NCI-H2171 treated with DMSO at 0.1 percent for 48 hours (cell line): ENCODE measurements at regions not wholly inside any gene's neighbourhood (a gene's known extent, or its start where the extent isn't known, plus 50 kb on each side); places are given as distances from the start of the nearest gene placed in this dataset.

Source experiments
- DNase-seq: peaks from one replicate; lab custom pipeline; 2025; lab: John Stamatoyannopoulos, UW

GRCh38 chr1:105795741-105796140 lies 1260.7 kb upstream of the PRMT6 start:
- no peak for DNase-seq

GRCh38 chr1:105830571-105831146 lies 1225.8 kb upstream of the PRMT6 start:
- no peak for DNase-seq

DNA sequence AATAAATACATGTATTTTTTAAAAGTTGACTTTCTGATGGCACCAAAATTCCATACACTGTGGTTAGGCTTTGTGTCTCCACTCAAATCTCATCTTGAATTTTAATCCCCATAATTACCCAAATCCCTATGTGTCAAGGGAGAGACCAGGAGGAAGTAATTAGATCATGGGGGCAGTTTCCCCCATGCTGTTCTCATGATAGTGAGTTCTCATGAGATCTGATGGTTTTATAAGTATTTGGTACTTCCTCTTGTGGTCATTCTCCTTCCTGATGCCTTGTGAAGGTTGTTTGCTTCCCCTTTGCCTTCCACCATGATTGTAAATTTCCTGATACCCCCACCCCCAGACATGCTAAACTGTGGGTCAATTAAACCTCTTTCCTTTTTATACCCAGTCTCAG lies 1218.4 kb upstream of the PRMT6 start:
- DNase-seq: no peak

- no peak for DNase-seq
These were observed 1190.9 kb upstream of the PRMT6 start for GRCh38 chr1:105865546-105865945.

DNA sequence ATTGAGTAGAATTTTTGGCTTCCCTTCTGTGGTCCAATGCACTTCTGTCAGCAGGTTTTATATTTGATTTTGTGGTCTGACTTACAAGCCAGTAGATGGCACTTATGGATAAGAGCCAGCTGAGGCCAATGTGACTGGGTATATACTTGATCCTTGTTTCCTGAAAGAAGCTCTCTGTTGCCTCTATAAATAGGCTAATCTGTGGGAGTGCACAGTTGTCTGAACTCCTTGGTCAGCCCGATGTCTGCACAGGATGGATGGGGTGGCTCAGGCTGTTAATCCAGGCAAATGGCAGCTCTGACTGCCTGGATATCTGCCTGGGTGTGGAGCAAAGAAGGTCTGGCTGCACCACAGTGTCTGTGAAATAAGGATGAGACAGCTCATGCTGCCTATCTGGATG lies 1183.7 kb upstream of the PRMT6 start:
- peak; percentile 6 for DNase-seq

- DNase-seq: no peak
These were observed 1181.9 kb upstream of the PRMT6 start for GRCh38 chr1:105874621-105875020.

DNA sequence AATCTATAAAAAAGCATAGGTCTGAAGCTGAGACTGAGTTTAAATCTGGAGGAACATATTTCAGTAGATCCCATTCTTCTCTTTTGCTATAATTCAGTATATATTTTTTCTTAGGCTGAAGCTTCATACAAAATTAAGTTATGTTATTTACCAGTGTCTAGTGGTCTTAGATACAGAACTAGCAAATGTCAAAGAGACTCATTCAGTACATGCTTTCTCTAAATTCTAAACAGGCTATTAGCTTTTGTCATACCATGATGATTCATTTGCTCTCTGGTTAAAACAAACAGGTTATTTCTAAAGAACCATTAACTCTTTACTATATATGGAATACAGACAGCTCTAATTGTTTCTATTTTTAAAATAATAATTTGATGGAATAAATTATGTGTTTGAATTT lies 1170.2 kb upstream of the PRMT6 start:
- no peak for DNase-seq

GRCh38 chr1:105891308-105891707 lies 1165.2 kb upstream of the PRMT6 start:
- no peak for DNase-seq

GRCh38 chr1:105894006-105894405 lies 1162.5 kb upstream of the PRMT6 start:
- no peak for DNase-seq

DNA sequence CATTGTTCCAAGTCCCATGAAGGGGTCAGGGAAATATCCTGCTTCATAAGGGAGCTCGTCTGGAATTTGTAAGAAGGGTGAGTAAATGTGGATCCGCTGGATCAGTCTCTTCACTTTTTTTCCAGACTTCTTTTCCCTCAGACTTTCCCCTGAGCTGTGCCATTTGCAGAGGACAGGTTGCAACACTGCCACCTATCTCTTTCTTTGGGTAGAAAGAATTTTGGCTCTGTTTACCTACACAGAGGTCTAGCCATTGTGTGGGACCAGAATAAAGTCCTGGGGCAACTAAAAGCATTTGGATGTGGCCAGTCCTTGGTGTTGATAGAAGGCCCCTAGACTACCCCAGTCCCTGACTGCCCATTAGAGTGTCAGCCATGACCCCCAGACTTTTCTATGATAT lies 1146.7 kb upstream of the PRMT6 start:
- no peak for DNase-seq

GRCh38 chr1:105914403-105914802 lies 1142.1 kb upstream of the PRMT6 start:
- DNase-seq: no peak

- peak; percentile 74 for DNase-seq
These were observed 1121.7 kb upstream of the PRMT6 start for GRCh38 chr1:105934806-105935205.

- DNase-seq: no peak
These were observed 1091.6 kb upstream of the PRMT6 start for GRCh38 chr1:105964879-105965278.

- no peak for DNase-seq
These were observed 1059.0 kb upstream of the PRMT6 start for GRCh38 chr1:105997516-105997915.

DNA sequence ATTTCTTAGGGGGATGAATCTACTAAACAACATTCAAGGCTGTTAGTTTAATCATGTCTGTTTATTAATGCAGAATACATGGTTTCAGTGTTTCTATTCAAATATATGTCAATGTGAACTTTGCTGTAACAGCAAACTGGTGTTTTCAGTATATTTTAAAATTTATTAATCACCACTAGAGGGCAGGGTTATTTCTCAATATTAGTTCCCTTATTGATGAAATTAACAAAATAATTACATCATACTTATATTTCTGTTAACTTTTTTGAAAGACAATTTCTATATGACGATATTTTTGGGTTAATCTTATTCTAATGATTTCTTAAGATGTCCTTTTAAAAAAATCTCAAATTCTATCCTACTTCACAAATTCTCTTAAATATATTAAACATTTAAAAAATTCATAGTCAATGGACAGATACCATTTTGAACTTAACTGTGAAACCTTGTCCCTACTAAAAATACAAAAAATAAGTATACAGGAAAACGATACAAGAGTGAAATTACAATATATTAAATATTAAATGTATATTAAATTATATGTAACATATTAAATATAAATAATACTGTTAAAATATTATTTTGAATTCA lies 1034.1 kb upstream of the PRMT6 start:
- peak; percentile 14 for DNase-seq

- DNase-seq: no peak
These were observed 1028.6 kb upstream of the PRMT6 start for GRCh38 chr1:106027871-106028270.

GRCh38 chr1:106037526-106037925 lies 1018.9 kb upstream of the PRMT6 start:
- DNase-seq: no peak

GRCh38 chr1:106038260-106038659 lies 1018.2 kb upstream of the PRMT6 start:
- DNase-seq: no peak

DNA sequence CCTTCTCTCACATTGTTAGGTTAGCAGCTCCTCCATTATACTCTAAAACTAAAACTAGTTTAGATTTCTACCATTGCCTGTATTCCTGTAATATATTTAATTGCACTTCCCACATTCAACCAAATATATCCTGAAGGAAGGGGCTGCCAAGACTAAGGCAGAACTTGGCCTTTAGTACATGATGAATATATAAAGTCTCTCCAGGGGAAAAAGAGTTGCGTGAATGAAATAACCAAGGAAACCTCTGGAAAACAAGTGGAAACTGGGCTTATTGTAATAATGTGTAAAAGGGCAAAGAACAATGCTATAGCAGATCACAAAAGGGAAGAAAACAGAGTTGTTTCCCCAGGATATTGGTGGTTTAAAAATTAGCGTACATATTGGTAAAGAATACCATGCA lies 1012.5 kb upstream of the PRMT6 start:
- DNase-seq: no peak

GRCh38 chr1:106047210-106047609 lies 1009.3 kb upstream of the PRMT6 start:
- no peak for DNase-seq

- no peak for DNase-seq
These were observed 1006.9 kb upstream of the PRMT6 start for GRCh38 chr1:106049595-106049994.

DNA sequence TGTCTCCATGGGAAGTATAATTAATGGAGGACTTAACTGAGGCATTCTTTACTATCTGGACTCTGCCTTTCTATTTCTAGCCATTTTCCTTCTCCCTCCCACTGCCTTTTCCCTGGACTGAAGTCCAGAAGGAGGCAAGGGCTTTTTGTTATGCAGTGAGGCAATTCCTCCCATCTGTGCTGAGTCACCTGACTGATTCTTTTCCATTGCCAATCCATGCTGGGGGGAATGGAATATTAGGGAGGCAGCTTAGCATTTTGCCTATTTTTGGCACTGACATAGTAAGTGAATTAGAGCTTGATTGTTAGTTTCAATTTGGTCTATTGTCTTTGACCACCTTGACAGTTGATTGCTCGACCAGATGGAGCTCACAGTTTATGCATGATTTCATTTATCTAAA lies 1000.6 kb upstream of the PRMT6 start:
- DNase-seq: peak; percentile 95

- DNase-seq: no peak
These were observed 994.6 kb upstream of the PRMT6 start for GRCh38 chr1:106061586-106062495.
